Neutrophil (primary cell): ENCODE measurements at regions not wholly inside any gene's neighbourhood (a gene's known extent, or its start where the extent isn't known, plus 50 kb on each side); places are given as distances from the start of the nearest gene placed in this dataset.

Experiments
- H3K27ac ChIP-seq: fragments of 200-600 bp; sonication (generic); 2 replicates; pipeline ENCODE4 v1.5.1; 2016; ENCODE audit warnings: mild to moderate bottlenecking, moderate library complexity
- H3K27me3 ChIP-seq: fragments of 200-600 bp; sonication (generic); 2 replicates; pipeline ENCODE4 v1.6.0; 2016; ENCODE audit warnings: mild to moderate bottlenecking
- H3K36me3 ChIP-seq: fragments of 200-600 bp; sonication (generic); 2 replicates; pipeline ENCODE4 v1.5.1; 2017
- H3K4me1 ChIP-seq, 2 experiments: fragments of 200-600 bp in 1 of 2; sonication (generic) in 1 of 2; 1 replicate in 1 of 2; 2 replicates in 1 of 2; pipeline versions ENCODE4 v1.5.1 to v1.6.1; 2013 to 2016; ENCODE audit warnings: low read depth in 1 of 2, low read length in 1 of 2, mild to moderate bottlenecking in 1 of 2, moderate library complexity in 1 of 2; ENCODE audit not compliant: control insufficient read depth in 1 of 2, insufficient read depth in 1 of 2
- H3K4me3 ChIP-seq, 2 experiments: fragments of 200-600 bp in 1 of 2; sonication (generic) in 1 of 2; 1 replicate in 1 of 2; 2 replicates in 1 of 2; pipeline ENCODE4 v1.5.1; 2013 to 2016; ENCODE audit warnings: low read depth in 1 of 2, low read length in 1 of 2, mild to moderate bottlenecking in 1 of 2, moderate library complexity in 1 of 2
- H3K9me3 ChIP-seq: fragments of 200-600 bp; sonication (generic); 2 replicates; pipeline ENCODE4 v1.5.1; 2016
- TF ChIP-seq, protein P1 (sequence below): fragments of 200-600 bp; sonication (generic); IDR thresholded peaks from 2 replicates; pipeline ENCODE4 v1.5.1; 2016; ENCODE audit warnings: antibody characterized with exemption

DNA sequence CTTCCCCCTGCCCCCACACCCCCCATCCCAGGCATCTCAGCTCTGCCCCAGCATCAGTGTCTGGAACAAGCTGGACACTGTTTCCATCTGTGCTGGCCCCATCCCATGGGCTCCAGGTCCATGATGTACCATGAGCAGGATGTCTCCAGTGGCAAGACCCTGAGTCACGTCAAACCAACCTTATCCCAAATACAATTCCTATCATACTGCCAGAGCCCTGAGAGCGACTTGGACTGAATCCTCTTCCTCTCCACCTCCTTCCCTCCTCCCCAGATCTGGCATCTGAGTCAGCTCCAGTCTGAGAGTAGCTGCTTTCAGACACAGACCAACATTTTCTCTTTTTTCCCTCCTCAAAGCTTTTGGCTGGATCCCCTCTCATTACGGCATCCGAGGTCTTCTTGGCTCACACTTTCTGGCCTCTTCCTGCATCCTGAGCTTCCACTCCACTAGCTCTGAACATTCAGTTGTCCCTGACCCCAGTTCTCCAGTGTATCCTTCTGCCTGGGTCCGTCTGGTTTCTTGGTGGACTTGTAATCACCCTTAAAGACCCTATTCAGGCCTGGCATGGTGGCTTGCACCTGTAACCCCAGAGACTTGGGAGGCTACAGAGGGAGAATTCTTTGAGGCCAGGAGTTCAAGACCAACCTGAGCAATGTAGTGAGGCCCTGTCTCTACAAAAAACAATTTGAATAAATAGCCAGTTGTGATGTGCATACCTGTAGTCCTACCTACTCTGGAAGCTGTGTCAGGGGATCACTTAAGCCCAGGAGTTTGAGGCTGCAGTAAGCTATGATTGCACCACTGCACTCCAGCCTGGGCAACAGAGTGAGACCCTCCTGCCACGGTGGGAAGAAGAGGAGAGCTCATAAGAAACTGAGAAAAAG lies 68.3 kb downstream of the ACKR3 start:
- no peaks in the 10 kb centered on the region for H3K4me1 ChIP-seq
- TF ChIP-seq, protein P1, sequence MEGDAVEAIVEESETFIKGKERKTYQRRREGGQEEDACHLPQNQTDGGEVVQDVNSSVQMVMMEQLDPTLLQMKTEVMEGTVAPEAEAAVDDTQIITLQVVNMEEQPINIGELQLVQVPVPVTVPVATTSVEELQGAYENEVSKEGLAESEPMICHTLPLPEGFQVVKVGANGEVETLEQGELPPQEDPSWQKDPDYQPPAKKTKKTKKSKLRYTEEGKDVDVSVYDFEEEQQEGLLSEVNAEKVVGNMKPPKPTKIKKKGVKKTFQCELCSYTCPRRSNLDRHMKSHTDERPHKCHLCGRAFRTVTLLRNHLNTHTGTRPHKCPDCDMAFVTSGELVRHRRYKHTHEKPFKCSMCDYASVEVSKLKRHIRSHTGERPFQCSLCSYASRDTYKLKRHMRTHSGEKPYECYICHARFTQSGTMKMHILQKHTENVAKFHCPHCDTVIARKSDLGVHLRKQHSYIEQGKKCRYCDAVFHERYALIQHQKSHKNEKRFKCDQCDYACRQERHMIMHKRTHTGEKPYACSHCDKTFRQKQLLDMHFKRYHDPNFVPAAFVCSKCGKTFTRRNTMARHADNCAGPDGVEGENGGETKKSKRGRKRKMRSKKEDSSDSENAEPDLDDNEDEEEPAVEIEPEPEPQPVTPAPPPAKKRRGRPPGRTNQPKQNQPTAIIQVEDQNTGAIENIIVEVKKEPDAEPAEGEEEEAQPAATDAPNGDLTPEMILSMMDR = no peak
- H3K9me3 ChIP-seq = no peaks in the 10 kb centered on the region
- peak overlapping the region; percentile 38 for H3K27ac ChIP-seq
- H3K27me3 ChIP-seq = peaks cover 7% of the 10 kb centered on the region
- no peaks in the 10 kb centered on the region for H3K36me3 ChIP-seq
- no peak overlapping the region for H3K4me3 ChIP-seq

DNA sequence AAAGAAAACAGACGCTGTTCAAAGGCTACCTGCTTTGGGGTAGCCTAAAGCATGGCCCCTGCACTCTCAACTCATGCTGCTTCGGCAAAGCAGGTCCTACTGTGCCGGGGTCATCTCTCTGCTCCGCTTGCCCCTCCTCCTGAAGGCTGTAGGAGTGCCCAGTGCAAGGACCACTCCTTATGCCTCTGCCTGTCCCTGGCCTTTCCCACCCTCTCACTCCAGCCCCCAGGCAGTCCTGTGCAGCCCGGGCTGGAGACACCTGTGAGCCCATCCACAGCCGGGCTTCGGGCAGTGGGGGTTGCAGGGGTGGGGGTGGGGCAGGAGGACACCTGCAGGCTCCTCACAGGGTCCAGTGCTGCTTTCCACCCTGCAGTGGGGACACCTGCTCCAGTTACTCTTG lies 69.1 kb downstream of the ACKR3 start:
- Histone ChIP-seq H3K27me3 (peaks cover 14% of the 10 kb centered on the region), H3K4me1 (no peaks in the 10 kb centered on the region), H3K4me3 (no peak overlapping the region), H3K9me3 (no peaks in the 10 kb centered on the region), H3K36me3 (no peaks in the 10 kb centered on the region), H3K27ac (peak overlapping the region; percentile 38)
- TF ChIP-seq, protein P1 = no peak

DNA sequence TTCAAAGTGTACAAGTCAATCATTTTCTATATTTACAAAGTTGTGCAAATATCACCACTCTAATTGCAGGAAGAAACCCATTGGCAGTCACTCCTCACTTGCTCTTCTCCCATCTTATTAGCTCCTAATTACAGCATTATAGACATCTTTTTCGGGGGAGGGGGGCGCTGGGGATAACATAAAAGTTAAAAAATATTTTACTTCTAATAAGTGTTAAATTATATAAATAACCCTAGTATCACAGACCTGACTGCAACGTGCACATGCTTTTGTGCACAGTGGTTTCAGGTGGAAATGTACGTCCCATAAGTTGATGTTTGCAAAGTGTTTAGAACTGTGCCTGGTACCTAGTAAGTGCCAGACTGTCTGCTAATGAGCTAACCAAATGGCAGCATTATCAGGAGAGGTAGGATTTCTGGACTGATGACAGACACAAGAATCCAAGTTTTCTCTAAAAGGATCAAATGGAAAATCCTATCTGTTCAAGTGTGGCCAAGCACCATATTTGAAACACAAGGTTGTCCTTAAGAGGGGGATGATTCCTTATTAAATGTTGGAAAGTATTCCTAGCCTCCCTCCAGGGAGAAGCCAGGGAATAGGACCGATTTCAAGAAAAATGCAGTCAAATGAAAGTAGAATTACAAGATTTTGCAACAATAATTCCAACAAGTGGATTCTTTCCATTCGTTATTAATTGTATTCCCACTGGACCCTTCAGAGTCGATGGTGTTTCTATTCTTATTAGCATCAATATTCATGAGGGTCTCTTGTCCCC lies 70.0 kb downstream of the ACKR3 start:
- Histone ChIP-seq H3K9me3 (no peaks in the 10 kb centered on the region), H3K4me3 (no peak overlapping the region), H3K36me3 (no peaks in the 10 kb centered on the region), H3K27me3 (peaks cover 24% of the 10 kb centered on the region), H3K4me1 (no peaks in the 10 kb centered on the region), H3K27ac (no peak overlapping the region)
- TF ChIP-seq, protein P1 = no peak

DNA sequence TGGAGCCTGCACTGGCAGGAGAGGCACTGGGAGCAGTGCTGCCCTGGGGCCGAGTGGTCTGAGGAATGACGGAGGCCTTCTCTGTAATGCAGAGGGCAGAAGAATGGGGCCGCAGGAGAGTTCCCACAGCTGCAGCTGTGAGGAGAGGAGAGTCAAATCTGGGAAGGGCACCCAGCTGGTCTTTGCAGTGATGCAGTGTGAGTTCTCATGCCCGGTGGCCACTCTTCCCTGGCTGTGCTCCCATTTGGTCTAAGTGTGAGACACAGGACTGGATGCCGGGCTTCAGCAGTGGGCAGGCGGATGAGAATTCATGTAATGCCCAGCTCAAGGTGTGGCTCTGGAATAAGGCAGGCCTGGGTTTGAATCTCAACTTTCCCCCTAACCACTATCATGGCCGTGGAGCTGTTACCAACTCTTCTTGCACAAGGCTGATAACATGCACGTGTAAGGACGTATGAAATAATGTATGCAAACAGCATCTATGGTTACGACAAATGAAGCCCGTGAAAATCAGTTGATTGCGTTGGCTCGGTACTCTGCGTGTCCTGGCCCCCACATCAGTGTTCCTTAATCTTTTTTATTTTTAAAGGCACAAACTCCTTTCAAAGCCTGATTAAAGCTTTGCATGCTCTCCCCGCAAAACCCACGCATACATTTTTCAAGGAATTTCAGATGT lies 71.6 kb downstream of the ACKR3 start:
- peaks cover 35% of the 10 kb centered on the region for H3K27me3 ChIP-seq
- H3K4me3 ChIP-seq = no peak overlapping the region
- H3K4me1 ChIP-seq = no peaks in the 10 kb centered on the region
- TF ChIP-seq, protein P1 = no peak
- no peaks in the 10 kb centered on the region for H3K9me3 ChIP-seq
- no peak overlapping the region for H3K27ac ChIP-seq
- H3K36me3 ChIP-seq = no peaks in the 10 kb centered on the region

GRCh38 chr2:236642125-236642524 lies 72.5 kb downstream of the ACKR3 start:
- TF ChIP-seq, protein P1 = no peak
- H3K9me3 ChIP-seq = no peaks in the 10 kb centered on the region
- H3K4me3 ChIP-seq = no peak overlapping the region
- peaks cover 44% of the 10 kb centered on the region for H3K27me3 ChIP-seq
- H3K4me1 ChIP-seq = no peaks in the 10 kb centered on the region
- no peak overlapping the region for H3K27ac ChIP-seq
- no peaks in the 10 kb centered on the region for H3K36me3 ChIP-seq
